Islet precursor cell (in vitro differentiated cells): ENCODE measurements at regions not wholly inside any gene's neighbourhood (a gene's known extent, or its start where the extent isn't known, plus 50 kb on each side); places are given as distances from the start of the nearest gene placed in this dataset.
A peak's percentile ranks its signal among the peaks of the same experiment; 100 is the strongest.

Experiments used
- DNase-seq: peaks from one replicate; pipeline ENCODE4 v3.0.0-alpha.2; 2018

DNA sequence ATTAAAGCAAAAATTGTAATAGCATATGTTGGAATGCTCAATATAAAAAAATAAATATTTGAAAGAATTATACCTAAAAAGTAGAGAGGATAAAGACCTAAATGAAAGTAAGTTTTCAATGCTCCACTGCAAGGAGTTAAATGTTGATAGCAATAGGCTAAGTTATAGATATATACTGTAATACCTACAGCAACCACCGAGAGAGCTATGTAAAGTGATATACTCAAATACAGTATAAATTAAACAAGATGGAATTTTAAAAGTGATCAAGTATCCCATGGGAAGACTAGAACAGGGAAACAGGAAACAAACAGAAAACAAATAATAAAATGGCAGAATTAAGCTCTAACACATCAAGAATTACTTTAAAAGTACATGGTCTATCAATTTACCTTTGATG, 73.9 kb downstream of the CASP3 start:
- no peak for DNase-seq

DNA sequence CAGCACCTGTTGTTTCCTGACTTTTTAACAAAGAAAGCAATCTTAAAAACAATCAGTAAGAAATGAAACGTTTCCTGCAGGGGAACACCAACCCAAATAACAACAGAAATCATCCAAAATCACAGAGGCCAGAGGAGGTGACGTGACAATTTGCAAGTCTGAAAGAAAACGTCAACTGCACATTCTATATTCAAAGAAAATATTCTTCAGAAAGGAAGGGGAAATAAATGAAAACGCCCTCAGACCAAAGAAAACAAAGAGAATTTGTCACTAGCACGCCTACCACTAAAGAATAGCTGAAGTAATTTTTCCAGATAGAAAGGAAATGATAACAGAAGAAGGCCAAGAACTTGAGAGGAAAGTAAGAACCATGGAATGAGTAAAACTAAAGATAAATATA, 74.4 kb downstream of the CASP3 start:
- DNase-seq: no peak

DNA sequence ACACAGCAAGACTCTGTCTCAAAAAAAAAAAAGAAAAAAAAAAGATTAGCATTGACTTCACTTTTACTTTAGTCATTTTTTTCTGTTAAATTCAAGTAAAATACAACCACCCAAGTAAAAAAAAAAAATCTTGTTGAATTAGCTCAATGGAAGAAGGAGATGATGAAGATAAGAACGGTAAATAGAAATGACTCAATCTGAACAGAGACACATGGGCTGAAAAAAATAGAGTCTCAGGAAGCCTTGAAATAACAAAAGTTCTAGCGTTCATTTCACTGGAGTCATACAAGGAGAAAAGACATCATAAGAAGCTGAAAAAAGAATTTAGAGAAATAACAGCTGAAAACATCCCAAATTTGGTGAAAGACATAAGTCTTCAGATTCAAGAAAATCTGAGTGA, 75.5 kb downstream of the CASP3 start:
- no peak for DNase-seq

- no peak for DNase-seq
Observed at GRCh38 chr4:184568770-184569169, 80.5 kb downstream of the CASP3 start.

DNA sequence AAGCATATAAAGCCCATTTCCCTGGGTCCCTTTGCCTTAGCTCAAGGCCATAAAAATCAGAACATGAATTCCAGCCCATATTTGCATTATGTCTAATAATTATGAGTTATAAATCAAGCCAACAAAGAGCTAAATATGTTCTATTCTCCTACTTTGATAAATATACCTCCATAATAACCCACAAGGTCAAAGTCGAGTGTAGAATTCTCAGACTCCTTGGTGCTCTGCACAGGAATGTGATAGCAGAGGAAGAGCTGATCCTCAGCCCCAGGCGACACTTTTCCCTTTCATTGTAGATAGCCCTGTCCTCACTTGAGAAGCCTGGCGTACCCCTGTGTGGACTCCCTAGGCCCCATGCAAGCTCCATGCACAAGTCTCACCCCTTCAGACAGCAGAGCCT, 85.6 kb downstream of the CASP3 start:
- no peak for DNase-seq

DNA sequence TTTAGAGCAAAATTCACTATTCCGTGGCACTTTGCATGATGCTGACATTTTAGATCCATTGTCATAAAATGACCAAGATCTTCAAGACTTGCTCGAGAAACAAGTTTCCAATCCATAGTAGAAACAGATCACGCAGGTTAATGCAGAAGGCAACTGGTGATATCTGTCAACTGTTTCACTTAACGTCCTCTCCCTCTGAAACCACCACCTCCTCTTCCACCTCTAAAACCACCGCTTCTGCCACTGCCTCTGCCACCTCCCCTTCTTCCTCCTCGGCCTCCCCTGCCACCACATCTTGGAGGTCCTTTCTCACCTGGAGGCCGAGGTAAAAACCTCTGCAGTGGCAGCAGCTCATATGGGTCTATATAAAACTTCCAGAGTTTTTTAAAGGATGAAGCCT, 84.6 kb upstream of the IRF2 start:
- no peak for DNase-seq

- no peak for DNase-seq
Observed at GRCh38 chr4:184553891-184554290, 79.5 kb upstream of the IRF2 start.

- no peak for DNase-seq
Observed at GRCh38 chr4:184550476-184550875, 76.1 kb upstream of the IRF2 start.

- DNase-seq: peak; percentile 57
Observed at GRCh38 chr4:184548648-184549341, 74.4 kb upstream of the IRF2 start.

DNA sequence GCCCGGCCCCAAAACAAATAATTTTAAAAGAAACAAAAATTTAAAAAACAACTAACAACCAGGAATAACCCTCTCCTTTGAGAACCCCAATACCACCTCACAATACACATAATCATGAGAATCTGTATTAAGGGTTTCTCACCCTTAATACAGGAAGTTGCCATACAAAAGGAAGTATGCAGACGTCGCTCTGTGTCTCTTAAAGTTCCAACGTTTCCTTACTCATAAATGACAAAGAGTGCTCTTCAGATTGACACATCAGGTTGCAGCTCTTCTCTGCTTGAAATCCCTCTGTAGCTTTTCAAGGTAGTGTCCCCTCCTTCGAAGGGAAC, 73.9 kb upstream of the IRF2 start:
- no peak for DNase-seq

DNA sequence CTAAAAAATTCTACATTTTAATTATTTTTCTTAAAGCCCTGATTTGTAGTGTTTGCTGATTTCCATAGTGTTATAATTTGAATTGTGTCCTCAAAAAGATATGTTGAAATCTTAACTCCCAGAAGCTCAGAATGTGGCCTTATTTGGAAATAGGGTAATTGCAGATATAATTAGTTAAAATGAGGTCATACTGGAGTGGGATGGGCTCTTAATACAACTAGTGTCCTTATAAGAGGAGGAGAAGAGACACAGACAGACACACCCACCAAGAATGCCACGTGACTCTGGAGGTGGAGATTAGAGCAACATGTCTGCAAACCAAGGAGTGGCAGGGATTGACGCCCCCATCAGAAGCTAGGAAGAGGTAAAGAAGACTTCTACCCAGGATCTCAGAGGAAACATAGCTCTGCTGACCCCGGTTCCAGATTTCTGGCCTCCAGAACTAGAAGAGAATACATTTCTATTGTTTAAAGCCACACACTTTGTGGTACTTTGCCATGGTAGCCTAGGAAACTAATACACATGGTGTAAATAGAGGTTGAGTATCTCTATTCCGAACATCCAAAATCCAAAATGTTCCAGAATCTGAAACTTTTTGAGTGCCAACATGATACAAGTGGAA, 70.5 kb upstream of the IRF2 start:
- DNase-seq: no peak

DNA sequence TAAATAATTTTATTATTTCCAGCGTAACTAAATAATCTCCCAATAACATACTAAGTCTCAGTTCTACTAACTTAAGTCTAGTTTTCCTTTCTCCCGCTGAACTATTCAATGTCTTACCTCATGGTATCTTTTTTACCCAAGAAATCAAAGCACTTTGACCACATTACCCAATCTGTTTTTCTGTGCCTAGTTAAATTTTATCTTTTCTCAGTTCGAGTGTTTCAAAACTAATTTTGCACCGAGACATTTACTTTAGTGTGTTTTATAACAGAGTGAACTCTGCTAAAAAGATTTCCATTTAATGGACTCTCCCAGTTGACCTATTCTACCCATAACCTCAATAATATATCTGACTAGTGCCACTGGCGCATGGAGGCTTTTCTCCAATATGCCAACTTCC, 67.6 kb upstream of the IRF2 start:
- no peak for DNase-seq

DNA sequence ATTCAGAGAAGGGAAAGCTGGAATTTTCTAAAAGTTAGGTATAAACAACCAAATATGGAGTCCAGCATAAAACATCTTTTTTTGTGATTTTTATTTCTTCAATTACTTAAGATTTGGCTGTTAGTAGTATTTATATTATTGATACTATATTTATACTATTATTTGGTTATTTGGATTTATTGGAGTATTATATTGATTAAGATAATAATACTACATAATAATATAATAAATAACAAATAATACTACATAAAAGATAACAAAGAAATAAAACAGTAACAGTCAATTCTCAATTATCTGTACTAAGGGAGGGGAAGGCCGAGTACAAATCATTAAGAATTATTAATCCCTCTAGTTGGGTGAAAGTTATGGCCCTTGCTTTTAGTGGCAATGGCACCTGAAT, 66.0 kb upstream of the IRF2 start:
- DNase-seq: no peak

GRCh38 chr4:184538023-184538599, 63.8 kb upstream of the IRF2 start:
- peak; percentile 75 for DNase-seq

GRCh38 chr4:184537269-184538022, 63.1 kb upstream of the IRF2 start:
- peak; percentile 98 for DNase-seq

GRCh38 chr4:184536881-184537248, 62.5 kb upstream of the IRF2 start:
- peak; percentile 58 for DNase-seq

GRCh38 chr4:184536065-184536880, 61.9 kb upstream of the IRF2 start:
- no peak for DNase-seq

DNA sequence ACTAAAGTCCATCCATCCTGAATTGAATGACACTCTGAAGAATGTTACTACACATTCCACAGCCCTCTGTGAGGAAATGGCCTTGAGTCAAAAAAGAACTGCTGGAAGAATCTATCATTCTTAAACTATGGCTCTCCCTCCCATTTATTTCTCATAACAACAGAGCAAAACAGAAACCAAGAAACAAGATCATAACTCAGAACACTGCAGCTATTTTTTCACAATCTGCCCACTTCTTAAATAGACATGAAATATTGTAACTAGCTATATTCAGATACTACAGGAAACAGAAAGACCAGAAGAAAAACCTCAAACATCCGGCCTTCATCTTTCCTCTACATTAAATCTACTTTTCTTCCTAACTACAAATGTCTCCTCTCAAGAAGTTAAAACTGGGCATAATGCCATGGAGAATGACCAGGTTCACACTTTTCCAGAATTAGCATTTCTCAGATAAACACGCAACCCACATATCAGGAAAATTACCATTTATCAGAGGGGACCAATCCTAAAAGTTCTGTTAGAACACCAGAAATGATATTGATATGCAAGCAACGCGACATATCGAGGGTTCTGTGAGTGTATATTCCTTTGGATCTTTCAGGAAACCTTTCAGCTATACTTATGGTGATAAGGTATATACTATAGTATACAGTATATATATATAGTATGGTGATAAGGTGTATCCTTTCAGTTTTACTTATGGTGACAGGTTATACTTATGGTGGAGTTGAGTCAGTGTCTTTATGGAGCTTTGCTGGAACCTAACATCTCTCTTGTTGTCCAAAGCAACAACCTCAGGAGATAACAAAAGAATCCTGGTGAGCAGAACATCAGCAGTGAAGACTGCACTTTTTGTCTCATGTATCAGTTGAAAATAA, 60.4 kb upstream of the IRF2 start:
- DNase-seq: no peak

- no peak for DNase-seq
Observed at GRCh38 chr4:184533908-184534307, 59.6 kb upstream of the IRF2 start.

DNA sequence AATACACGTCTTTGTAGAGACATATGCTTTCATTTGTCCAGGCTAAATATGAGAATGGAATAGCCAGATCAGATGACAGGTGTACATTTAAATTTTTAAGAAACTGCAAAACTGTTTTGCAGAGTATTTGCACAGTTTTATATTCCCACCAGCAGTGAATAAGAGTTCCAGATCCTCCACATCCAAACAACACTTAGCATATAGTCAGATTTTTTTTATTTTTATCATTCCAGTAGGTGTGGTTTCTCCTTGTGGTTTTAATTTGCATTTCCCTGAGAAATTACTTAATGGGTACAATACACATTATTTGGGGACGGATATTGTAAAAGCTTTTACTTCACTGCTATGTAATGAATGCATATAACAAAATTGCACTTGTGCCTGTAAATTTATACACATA, 56.7 kb upstream of the IRF2 start:
- DNase-seq: no peak

GRCh38 chr4:184529283-184529682, 54.9 kb upstream of the IRF2 start:
- DNase-seq: peak; percentile 67

DNA sequence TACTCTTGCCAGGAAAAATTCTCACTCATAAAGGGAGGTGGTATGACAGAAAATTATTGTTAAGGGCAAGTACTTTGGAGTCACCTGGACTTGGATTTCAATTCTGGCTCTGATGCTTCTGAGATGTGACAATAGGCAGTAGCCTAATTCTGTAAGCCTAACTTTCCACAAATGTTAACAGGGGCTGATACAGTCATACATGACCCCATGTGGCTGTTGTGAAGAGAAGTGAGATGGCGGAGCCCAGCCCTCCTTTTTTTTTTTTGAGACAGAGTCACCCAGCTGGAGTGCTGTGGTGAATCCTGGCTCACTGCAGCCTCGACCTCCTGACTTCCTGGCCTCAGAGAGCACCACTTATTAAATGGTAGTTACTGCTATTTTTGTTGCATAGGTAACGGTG, 54.4 kb upstream of the IRF2 start:
- DNase-seq: no peak
